OCI-LY3 (cell line): ENCODE measurements at regions not wholly inside any gene's neighbourhood (a gene's known extent, or its start where the extent isn't known, plus 50 kb on each side); places are given as distances from the start of the nearest gene placed in this dataset.

Experiments
- EZH2phosphoT487 ChIP-seq: fragments of 200-600 bp; shearing (Covaris generic); IDR thresholded peaks from 2 replicates; pipeline ENCODE4 v1.6.1; 2018; ENCODE audit warnings: antibody characterized with exemption, mixed run types, low read depth
- TF ChIP-seq, protein P1 (sequence below): fragments of 200-600, 300-600 bp; sonication (generic); IDR thresholded peaks from 2 replicates; pipeline ENCODE4 v1.5.1; 2014; ENCODE audit warnings: antibody characterized with exemption, low read length, low read depth

- TF ChIP-seq, protein P1, sequence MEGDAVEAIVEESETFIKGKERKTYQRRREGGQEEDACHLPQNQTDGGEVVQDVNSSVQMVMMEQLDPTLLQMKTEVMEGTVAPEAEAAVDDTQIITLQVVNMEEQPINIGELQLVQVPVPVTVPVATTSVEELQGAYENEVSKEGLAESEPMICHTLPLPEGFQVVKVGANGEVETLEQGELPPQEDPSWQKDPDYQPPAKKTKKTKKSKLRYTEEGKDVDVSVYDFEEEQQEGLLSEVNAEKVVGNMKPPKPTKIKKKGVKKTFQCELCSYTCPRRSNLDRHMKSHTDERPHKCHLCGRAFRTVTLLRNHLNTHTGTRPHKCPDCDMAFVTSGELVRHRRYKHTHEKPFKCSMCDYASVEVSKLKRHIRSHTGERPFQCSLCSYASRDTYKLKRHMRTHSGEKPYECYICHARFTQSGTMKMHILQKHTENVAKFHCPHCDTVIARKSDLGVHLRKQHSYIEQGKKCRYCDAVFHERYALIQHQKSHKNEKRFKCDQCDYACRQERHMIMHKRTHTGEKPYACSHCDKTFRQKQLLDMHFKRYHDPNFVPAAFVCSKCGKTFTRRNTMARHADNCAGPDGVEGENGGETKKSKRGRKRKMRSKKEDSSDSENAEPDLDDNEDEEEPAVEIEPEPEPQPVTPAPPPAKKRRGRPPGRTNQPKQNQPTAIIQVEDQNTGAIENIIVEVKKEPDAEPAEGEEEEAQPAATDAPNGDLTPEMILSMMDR = no peak
- TF ChIP-seq EZH2phosphoT487 = no peak
Measured at GRCh38 chr10:7043055-7043653, 367.7 kb downstream of the SFMBT2 start.
